HG03439 (cell line): ENCODE measurements at regions not wholly inside any gene's neighbourhood (a gene's known extent, or its start where the extent isn't known, plus 50 kb on each side); places are given as distances from the start of the nearest gene placed in this dataset.
"Not testable (repeated sequence)": the region's sequence is repeated elsewhere in the genome, so short reads cannot be mapped to it uniquely, and the experiment has no call there.

Source experiments
- ATAC-seq: cut with Tn5 transposase; IDR thresholded peaks from one replicate; pipeline ENCODE4 v1.9.1; 2021; ENCODE audit warnings: mild to moderate bottlenecking, moderate library complexity; ENCODE audit not compliant: unreplicated experiment

DNA sequence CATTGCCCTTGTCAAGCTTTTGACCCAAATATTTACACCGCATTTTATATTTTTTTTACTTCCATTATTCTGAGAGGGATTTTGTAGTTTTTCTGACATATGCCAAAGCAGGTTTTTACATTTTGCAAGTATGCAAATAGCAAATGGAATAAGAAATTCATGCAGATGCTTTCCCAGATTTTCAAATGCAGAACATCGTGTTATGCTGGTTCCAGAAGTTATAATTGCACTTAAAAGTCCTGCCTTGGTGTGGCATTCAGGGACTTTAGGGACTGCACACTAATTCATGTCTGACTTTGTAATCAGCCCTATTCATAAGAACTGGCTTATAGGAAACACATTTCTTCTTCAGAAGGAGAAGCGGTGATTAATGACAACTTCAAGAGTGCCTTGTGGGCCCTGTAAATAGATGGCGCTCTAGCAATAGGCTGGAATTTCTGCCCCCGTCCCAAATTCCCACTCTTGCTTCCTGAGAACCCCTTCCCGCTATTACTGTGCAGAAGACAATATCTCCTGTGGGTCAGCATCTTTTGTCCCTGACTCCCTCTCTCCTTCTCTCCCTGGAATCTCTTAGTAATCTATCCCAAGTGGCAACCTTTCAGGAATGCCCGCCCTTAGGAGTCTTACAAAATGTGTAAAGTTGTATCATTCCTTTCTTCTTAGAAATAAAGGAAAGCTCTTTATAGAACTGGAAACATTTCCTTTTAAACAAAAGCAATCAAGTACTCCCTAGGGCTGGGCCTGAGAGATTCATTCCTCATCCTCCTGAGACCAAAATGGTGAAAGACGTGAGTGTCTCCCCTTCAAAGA is 264.0 kb downstream of the INHBA start:
- ATAC-seq: no peak

DNA sequence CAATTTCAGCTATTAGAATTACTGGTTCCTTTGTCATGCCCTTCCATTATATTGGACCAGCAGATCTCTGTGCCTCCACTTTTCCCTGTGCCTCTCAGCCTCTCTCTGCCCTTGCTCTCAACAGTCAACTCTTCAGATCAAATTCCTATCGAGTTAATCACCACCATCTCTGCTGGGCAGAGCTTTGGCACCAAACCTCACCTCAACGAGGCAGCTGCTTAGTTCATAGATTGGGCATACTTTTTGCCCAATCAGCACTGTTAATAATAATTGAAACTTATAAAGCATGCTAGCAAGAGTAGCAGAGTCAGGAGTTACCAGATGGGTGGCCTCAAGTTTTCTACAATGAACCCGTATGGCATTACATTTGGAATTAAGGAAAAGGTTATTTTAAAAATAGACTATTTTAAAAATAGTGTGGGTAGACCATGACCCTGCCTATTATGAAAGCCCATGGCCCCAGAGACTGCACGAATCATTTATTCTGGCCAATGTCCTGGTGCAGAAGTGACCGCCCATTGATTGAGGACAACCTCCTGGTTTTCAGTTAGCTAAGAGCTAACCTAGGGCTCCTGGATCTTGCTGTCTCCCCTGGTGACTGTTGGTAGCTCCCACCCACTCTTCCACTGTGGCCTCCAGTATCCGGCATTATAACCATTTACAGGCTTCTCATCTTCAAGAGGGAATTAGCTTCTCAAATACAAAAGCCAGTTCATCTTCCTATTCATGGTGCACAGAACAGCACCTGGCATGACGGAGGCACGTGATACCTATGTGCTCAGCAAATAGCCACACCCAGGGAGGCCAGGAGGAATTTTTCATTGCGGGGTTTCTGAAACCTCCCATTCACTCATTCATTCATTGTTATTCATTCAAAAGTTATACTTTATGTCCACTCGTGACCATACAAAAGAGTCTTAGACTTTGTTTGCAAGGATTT is 265.4 kb downstream of the INHBA start:
- no peak for ATAC-seq

GRCh38 chr7:41436139-41436538 is 266.8 kb downstream of the INHBA start:
- no peak for ATAC-seq

DNA sequence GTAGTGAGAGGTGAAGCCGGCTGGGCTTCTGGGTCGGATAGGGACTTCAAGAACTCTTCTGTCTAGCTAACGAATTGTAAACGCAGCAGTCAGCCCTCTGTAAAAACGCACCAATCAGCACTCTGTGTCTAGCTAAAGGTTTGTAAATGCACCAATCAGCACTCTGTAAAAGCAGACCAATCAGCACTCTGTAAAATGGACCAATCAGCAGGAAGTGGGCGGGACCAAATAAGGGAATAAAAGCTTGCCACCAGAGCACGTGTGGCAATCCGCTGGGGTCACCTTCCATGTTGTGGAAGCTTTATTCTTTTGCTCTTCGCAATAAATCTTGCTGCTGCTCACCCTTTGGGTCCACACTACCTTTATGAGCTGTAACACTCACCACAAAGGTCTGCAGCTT is 267.9 kb downstream of the INHBA start:
- not testable (repeated sequence) for ATAC-seq

DNA sequence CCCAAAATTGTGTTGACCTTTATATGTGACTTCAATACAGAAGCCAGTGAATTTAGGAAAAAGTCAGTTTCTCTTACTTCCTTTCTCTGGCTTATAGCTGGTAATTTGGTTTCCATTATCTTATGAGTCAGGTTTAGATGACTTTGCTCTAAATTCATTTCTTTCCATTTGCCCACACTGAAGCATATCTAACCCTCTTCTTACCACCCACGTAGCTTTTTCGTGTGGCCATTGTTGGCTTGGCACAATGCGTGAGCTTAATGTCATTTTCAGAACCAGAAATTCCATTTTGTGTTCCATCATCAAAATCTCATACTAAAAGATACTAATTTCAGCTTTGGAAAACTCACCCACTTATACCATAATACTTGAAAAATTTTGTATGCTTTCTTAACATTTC is 271.2 kb downstream of the INHBA start:
- ATAC-seq: no peak

DNA sequence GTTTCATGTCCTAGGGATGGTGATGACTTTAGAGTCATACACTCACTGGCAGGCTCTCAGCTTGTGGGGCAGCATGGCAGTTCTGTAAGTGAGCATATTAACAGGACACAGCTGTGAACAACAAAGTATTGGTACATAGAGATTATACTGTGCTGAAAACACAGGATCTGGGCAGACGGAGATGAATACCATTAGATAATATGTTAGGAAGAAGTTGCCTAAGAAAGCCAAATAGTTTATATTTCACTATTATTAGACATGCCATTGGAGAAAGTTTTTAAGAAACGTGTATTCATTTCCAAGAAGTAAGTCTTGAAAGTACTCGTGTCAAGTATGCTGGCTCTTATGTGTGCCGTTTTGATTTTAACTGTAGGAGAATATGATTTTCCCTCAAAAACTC is 274.5 kb downstream of the INHBA start:
- no peak for ATAC-seq

GRCh38 chr7:41425926-41426325 is 277.0 kb downstream of the INHBA start:
- no peak for ATAC-seq

DNA sequence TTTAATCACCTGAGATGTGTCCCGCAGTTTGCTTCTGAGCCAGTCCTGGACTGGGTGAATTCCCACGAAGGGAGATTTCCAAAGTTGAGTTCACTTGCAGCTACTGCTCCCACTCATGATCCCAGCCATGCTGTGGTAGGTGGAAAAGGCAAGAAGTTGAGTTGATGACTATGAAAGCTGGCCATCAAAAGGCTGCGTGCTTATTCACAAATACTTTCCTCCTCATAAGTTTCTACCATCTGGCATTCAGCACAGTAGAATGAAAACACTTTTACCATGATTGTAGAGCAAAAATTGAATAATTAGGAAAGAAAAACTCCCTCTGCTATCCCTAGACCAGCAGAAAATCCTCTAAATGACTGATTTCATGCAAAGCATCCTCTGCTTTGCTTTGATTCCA is 281.8 kb downstream of the INHBA start:
- no peak for ATAC-seq

GRCh38 chr7:41420421-41420820 is 282.5 kb downstream of the INHBA start:
- no peak for ATAC-seq

- ATAC-seq: no peak
Measured at GRCh38 chr7:41418337-41418736, 284.6 kb downstream of the INHBA start.

- no peak for ATAC-seq
Measured at GRCh38 chr7:41416208-41416595, 286.7 kb downstream of the INHBA start.

- ATAC-seq: no peak
Measured at GRCh38 chr7:41415471-41416207, 287.3 kb downstream of the INHBA start.

DNA sequence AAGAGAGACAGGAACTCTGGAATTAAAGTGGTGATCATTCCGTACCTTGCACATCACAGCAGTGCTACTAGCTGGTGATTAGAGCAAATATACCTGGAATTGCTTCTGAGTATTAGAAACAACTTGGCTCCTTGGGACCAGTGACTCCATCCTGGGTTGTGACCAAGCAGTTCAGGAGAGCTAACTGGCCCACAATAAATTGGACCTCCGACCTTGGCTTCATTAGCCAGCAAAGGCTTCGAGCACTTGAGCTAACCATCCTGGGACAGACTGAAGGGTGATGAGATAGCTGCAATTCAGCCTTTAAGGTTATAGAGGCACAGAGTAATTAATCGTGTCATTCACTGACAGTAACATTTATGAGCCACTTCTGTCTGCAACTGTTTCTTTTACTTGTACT is 287.8 kb downstream of the INHBA start:
- no peak for ATAC-seq

- no peak for ATAC-seq
Measured at GRCh38 chr7:41404375-41405074, 298.4 kb downstream of the INHBA start.

DNA sequence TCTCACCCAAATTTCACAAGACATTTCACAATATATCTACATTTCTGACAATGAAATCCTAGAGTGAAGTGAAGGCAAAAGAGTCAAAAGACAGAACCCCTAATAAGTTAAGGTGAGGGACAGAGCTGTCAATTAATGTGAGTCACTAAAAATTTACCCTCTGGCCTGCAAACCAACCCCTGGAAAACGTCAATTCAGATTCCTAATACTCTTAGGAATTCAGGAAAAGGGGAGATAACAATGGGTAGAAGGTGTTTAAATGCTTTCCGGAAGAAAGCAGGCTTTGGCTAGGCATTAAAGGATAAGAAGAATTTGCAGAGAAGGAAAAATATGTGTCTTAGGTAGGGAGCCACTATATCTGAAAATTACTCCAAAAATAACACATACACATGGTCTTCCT is 299.6 kb downstream of the INHBA start:
- ATAC-seq: no peak

DNA sequence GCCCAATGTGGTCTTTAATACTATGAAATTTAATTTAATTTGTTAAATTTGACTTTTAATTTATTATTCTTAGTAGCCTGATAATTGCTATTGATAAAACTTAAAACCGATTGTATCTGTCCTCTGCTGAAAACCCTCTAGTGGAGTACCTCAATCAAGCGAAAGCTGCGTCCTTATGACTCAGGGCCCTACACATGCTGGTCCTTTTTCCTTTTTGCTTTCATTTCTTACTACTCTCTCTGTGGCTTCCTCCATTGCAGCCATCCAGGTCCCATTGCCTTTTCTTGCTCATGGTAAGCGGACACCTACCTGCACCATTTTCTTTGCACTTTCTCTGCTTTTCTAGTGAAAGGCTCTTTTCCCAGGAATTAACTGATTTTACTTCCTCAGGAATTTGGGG is 301.1 kb downstream of the INHBA start:
- ATAC-seq: no peak

- ATAC-seq: no peak
Measured at GRCh38 chr7:41399171-41399570, 303.7 kb downstream of the INHBA start.

GRCh38 chr7:41391818-41392217 is 311.1 kb downstream of the INHBA start:
- no peak for ATAC-seq

GRCh38 chr7:41388933-41389332 is 314.0 kb downstream of the INHBA start:
- ATAC-seq: not testable (repeated sequence)

DNA sequence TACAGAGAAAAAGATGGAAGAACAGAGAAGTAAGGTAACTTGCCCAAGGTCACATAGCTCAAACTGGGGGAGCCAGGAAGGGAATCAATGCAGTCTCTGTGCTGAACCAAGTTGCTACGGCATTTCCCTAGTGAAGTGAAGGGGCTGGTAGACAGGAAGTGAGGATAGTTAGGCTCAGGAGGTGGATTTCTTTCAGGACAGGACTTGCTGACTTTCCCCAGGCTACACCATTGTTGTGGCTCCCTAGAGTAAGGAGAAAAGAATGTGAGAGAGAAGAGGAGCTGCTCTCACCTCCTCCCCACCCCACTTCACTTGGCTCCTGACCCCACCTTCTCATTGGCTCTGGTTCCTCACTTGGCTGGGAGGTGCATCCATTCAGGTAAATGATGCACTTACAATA is 316.9 kb downstream of the INHBA start:
- ATAC-seq: no peak

GRCh38 chr7:41384418-41384817 is 318.5 kb downstream of the INHBA start:
- no peak for ATAC-seq
